Femur (tissue), 1 donor: ENCODE measurements at regions not wholly inside any gene's neighbourhood (a gene's known extent, or its start where the extent isn't known, plus 50 kb on each side); places are given as distances from the start of the nearest gene placed in this dataset.

ENCODE experiments used
- DNase-seq: peaks from one replicate; pipeline ENCODE4 v3.0.0-alpha.2; 2017

DNA sequence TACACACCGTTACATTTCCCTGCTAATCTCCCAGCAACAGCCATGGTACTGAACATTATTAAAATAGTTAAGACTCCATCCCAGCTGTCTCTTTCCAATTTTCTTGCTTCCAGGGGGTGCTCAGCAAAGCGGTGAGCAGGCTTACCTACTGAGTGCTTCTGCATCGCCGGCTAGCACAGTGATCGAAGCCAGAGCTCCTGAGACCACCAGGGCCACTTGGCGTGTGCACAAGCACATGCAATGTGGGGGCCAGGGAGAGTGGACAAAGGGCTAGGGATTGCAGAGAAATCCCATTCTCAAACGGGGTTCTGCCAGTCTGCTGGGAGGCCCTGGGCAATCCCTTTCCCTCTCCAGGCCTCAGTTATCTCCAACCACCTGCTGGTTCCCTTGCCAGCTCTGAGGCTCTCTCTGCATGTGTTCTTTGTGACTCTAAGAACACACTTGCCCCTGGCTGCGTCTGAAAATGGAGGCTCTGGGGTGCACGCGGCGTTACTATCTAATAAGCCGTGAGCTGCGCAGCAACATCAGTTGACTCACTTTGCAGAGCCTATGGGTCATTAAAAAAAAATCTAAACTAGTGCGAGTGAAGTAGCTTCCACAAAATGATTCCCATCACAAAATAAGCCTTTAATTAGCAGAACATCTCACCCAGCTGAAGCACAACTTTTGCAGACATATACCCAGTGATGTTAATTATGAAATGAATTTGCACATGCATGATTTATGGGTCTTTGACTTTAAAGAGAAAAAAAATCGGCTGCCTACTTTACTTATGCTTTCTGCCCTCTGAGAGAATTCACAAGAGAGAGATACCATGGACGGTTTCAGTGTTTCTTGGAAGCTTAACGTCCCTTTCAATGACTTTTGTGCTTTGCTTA is 271.5 kb downstream of the TLE3 start:
- no peak for DNase-seq

DNA sequence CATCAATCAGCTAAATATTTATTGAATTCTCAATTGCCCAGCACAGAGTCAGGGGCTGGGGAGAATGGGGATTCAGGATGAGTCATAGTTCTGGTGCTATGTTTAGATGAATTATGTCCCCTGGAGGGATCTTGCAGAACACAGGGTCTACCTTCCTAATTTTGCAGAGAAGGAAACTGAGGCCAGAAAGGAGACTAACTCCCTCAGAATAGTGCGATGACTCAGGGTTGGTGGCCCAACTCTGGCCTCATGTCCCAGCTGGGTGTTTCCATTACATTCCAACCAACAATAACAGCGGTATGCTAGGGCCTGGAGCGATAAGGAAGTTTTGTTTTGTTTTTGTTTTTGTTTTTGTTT is 270.9 kb downstream of the TLE3 start:
- no peak for DNase-seq

DNA sequence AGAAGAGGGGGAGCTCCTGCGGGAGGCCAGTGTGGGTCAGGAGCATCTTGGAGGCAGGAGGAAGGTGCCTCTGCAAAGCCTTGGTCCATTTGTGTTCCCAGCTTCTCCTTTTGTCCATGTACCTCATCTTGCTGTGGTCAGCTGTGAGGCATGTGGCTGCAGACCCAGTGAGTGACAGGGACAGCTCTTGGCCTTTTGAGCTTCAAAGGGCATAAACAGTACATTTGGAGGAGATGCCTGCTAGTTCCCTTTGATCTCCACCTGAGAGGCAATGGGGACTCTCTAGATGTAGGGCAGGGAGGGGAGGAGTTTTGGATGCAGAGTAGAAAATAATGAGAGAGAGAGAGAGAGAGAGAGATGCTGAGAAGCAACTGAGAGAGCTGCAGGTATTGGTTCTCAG is 270.0 kb downstream of the TLE3 start:
- DNase-seq, result no peak

DNA sequence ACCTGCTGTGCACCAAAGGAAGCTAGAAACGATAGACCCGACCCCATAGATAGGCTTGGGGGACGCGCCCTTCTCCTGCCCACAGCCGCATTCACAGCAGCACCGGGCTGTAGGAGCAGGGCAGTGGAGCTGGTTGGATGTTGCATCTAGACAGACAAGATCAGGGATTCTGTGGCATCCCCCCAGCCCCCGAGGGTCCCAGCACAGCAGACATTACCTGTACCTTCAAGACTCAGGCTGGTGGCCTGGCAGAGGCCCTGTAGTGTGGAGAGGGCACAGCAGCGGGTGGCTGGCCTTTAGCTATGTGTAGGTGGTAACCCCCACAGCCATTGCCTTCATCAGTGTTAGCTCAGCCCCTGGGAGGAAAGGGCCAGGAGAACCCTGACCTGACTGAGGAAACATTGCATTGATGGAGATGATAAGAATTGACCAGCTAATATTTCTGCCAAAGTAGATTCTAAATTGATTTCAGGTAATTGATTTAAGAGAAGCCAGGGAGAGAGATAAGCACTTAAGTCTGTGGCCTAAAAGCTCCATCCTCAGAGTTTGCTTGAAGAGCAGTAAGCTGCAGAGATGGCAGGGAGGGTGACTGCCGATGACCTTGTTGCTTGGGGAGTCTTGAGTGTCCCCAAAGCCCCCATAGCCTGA is 269.4 kb downstream of the TLE3 start:
- DNase-seq, result no peak

DNA sequence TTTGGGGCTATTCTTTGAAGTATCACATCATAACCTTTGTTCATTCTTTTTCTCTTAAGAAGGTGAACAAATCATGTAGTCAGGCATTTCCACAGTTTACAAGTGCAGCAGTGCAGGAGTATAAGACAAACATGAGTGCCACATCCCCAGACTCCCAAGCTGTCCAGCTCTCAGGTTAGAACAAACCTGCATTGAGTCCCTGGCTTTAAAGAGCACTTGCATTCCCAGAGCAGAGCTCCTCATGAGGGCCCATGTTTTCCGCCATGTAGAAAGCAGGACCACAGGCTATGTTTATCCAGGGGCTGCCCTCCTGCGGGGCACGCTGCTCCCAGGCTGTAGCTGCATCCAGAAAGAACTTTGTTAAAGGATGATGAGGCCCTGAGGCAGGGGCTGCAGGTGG is 267.7 kb downstream of the TLE3 start:
- no peak for DNase-seq

DNA sequence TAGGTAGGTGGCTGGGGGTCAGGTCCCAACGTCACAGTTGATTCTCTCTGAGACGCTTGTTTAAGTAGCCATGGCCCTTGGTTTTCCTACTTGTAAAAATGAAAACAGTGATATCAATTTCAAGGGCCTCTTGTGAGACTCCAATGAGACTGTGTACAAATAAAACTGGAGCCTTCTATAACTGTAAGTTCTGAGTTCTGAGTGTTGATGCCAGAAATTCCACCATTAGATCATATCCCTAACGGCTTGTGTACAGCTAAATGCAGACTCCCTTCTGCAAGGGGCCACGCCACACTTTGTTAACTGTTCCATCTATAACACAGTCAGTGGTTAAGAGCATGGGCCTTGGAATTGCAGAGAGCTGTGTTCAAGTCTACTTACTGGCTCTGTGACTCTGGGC is 267.3 kb downstream of the TLE3 start:
- DNase-seq, result no peak

DNA sequence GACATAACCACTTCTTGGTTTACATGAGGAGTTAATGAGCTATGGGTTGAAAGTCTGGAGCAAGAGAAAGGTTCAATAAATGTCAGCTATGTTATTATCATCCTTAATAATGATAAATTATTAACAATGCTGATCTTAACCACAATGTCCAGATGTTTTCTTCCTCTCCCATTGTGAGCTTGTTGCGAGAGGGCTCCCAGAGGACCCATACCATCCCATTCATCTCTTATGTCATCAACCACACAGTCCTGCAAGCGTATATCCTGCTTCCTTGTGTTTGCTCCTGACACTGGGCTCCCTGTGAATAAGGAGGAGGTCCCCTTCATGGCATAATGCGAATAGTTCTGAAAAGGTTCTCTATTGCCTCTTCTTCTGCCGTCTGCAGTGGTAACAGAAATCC is 266.8 kb downstream of the TLE3 start:
- DNase-seq, result no peak

DNA sequence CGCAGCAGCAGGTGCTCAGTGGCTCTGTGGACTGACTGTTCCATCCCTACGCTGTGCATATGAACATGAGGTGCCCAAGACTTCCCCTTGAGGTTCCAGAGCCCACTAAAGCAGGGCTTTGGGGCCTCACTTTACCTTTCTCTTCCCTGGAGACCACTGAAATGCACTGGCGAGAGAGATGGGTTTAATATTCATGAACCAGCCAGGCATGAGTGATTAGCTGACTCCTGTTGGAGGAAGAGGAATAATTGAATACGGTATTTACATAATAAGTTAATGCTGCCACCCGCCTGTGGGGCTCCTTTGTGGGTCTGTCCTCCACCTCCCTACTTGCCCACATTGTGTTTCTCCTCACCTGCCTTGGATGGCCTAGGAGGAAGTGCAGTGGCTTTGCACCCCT is 263.4 kb downstream of the TLE3 start:
- DNase-seq, result no peak

DNA sequence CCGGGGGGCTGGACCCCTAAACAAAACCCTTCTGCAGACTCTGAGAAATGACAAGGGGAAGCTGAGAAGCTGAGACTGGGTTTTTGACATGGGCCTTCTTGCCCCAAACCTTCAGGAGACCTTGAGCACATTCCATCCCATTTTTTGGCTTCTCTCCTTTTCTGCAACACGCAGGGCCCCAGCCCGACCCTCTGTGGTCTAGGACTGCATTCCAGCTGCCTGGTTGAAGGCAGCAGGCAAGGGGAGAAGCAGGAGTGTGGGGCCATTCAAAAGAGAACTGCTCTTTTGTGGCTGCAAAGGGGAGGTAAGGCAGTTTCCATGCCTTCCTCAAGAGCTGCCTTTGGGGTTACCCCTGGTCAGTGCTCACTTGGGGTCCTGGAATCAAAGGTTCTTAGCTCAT is 263.0 kb downstream of the TLE3 start:
- DNase-seq, result no peak

DNA sequence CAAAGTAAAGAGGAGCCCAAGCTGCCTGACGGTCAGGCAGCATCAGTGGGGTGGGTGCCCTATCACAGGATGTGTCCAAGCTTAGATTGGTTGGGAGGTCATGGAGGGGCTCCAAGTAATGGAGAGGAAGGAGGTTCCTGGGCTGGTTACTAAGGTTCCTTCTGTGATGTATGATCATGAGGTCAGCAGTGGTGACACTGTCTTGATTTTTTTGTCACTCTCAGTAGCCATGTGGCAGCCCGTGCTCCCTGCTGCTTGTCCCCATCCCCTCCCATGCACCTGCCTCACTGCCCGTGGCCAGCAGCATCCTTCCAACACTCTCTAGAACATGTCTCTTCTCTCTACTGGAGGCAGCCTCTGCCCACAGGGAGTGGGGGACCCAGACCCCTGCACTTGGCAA is 261.7 kb downstream of the TLE3 start:
- DNase-seq, result no peak

DNA sequence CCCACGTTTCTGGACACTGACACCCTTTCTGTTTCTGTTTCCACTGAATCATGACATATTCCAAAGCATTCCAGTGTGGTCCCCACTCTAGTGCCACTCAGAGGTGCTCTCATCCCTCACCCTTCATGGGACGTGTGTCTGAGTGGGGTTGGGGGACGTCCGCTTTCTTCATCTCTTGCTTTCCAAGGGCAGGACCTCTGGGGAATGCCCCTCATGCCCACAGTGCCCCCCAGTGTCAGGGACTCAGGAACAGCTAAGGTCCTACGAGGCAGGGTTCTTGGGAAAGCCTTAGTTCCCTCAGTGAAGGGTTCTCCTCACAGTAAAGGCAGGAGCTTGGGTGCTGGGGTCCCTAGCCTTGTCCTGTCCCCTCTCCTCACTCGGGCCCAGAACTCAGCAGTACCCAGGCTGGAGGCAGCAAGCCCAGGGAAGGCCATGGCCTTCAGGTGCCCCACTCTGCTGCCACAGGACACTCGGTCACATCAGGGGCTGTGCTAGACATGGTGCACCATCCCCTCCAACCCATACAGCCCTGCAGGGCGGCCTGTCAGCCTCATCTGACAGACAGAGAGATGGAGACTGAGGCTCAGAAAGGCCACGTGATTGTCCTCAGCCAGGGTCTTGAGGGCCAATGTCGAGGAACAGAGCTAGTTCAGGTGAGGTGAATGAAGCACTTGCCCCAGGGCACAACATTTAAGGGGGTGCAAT is 261.0 kb downstream of the TLE3 start:
- no peak for DNase-seq

DNA sequence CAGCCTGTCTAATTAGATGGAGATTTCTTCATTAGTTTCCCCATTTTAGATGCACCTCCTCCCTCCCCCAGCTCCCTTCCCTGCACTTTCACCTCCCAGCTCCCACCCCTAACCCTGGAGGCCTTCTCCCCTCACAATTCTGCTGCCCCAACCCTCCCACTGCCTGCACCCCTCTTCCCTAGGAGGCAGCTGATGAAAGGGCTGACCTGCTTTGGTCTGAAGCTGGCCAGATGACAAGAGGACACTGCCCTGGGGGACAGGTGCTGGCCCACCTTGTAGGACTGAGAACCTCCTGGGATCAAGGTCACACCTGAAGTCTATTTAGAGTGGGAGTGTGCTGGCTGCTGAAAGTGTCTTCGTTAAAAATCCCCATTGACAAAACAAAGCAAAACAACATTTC is 259.4 kb downstream of the TLE3 start:
- DNase-seq, result no peak

DNA sequence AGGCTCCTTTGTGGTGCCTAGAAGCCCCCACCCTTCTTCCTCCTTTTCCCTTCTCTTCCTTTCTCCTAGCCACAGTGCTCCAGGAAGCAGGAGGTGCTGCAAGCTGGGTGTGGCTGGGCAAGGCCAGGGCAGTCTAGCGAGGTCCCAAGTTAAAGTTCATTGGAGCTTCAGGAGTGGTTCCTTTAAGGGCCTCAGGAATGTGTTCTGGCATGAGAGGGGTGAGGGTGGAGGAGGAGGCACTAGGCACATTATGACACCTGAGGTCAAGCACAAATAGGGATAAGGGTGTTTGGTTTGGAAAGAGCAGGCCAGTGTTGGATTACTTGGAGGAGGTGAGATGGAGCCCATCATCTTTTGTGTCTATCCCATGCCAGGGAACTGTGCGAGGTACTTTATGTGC is 258.7 kb downstream of the TLE3 start:
- DNase-seq, result no peak

DNA sequence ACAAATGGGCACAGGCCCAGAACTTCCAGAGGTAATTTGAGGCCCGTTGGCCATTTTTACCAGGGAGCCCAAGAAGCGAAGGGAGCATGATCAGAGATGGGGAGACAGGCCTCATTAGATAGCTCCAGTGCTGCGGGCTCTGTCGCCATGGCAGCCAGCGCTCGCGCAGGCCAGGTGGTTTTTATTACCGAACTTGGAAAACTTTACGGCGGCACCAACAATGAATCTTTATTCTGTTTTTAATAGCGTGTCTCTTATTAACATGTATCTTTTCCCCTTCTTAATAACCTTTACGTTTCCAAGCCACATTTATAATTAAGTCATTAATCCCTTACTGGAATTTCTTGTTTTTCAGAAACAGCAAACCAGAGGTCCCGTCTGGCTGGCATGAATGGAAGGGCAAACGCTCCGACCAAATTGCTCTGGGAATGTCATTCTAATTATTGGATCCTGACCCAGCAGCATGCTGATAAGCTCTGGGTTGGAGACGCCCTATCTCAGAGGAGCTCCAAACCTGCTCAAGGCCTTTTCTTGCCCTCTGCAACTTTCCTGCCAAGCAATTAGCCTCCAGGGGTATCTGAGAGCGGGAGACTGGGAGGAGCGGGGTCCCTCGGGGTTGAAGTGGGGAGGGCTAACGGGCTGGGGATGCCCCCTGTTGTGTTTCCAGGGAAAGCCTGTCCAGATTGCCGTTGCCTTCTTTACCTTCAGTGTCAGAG is 256.4 kb downstream of the TLE3 start:
- peak; percentile 46 for DNase-seq

DNA sequence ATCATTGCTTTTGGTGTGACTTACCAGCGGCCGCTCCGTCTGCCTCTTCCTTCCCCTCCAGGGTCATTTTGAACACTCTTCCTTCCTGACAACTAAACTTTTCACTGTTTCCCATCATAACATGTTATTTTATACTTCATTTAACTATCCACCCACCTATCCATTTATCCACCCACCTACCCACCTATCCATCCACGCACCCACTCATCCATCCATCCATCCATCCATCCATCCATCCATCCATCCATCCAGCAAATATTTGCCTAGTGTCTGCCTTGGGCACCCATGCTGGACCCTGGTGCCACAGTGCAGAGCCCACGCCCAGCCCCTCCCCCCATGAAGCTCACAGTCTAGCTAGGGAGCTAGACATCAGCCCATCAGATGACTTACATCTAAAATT is 254.9 kb downstream of the TLE3 start:
- no peak for DNase-seq

DNA sequence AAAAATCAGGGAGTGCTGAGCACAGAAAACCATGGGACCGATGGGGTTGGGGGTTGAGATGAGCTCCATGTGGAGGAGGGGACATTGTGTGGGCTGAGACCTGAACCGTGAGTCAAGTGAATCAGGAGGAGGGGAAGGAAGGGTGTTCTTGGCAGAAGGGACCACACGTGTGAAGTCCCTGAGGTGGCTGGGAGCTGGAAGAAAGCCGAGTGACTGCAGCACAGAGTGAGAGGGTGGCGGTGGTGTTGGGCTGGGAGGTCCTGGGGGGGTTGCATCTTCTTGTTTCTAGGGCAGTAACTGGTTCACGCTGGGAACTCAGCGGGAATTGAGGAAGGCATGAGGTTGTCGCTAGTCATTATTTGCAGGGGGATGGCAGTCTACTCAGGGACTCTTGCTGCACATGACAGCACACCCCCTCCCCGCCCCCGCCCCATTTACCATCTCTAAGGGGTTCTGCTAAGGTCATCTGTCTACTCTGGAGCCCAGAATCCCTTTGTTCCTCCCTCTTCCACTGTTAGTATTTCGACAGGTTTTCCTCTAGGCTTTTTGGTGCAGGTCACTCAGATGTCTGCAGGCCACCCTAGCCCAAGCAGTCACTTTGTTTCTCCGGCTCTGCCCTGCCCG is 254.3 kb downstream of the TLE3 start:
- DNase-seq, result no peak

DNA sequence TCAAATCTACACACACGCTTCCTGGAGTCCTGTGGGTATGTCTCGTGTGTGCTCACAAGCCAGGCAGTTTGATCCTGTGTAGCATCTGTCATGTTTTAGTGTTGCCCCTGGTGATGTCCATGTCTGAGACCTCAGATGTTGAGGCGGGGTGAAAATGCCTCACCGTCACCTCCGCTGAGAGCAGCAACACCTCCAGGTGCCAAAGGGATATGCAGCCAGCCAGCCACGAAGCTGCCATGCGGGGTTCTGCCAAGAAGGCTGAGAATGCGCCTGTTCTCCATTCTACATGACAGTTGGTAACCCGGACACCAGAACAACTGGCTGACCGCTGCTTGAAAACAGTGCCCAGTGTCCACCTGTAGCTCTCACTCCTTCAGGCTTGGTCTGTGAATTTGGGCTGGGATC is 253.8 kb downstream of the TLE3 start:
- no peak for DNase-seq

DNA sequence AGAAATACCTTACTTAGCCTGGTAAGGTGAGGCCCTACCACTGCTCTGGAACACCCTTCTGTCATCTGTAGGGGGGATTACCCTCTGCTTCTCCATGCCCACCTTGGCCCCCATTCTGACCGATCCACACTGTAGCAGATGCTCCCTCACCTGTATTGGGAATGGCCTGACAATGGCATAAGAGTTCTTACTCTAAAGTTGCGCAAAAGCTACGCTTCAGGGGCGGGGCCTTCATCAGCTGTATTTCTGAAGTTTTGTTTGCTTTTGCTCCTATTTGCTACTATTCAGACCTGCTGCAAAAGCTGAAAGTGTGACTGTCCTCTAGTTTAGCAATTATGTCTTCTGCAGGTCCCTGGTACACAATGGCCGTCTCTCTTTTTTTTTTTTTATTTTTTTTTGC is 252.6 kb downstream of the TLE3 start:
- DNase-seq, result no peak

DNA sequence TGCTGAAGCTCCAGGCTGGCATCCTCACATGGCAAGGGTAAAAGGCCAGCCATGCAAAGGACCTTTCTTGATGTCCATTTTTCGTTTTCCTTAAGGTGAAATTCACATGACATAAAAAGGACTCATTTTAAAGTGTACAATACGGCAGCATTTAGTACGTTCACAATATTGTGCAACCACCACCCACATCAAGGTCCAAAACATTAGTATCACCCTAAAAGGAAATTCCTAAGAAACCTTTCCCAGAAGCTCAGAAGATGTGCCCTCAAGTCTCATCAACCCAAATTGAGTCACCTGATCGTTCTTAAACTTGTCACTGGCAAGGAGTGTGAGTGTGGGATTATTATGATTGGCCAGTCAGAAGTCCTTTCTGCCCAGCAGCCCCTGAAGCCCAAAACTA is 250.1 kb downstream of the TLE3 start:
- DNase-seq, result no peak

DNA sequence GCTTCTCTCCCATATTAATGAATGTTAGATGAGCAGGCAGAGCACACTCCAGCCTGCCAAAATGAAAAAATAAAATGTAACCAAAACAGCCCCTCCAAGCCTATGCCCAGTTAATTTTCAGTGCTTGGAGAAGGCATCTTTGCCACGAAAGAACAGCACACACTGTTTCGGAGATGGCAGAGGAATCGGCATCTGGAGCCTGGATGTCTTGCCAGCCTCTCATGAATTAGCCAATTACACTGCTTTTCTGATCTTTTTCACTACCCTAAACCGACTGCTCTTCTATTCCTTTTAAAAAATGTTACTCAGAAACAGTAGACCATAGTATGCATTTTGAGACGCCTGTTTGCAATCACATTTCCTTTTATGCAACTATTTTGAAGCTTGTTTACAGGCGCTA is 249.6 kb downstream of the TLE3 start:
- no peak for DNase-seq

DNA sequence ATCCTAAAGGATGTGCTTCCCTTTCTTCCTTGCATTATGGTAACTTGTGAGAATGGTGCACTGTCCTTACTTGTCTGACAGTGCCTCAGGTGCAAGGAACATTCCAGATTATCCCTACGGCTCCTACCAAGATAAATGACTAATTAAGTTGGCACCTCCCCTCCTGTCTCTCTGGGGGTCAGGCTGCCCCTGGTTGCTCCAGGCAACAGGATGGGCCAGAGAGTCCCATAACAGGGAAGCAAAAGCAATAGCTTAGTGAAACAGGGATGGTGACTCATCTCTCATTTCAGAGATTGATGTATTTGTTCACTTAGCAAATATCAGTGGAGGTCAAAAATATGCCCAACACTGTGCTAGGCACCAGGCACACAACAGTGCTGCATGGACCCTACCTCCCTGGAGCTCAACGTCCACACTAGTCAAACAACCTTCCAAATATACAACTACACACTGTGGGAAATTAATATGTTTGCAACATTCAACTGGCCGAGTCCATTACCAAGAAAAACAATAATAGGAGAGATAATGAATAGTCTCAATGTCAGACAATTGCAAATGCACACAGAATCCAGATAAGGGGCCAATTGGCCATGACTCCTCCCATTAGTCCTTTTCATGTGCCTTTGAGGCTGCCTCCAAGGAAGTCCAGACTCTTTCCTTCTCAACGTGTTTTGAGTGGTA is 249.0 kb downstream of the TLE3 start:
- DNase-seq, result no peak

DNA sequence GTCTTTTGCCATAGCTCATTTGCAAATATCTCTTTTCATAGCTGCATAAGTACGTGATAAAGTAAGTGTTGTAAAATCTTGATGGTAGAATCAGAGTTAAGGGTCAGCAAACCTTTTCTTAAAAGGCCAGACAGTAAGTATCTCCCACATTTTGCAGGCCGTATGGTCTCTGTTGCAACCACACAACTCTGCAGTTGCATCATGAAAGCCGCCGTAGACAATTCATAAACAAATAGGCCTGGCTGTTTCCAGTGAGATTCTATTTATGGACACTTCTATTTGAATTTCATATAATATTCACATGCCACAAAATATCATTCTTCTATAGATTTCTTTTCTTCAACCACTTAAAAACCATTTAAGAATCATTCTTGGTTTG is 248.5 kb downstream of the TLE3 start:
- no peak for DNase-seq
